Fibroblast of villous mesenchyme (primary cell): ENCODE measurements at regions not wholly inside any gene's neighbourhood (a gene's known extent, or its start where the extent isn't known, plus 50 kb on each side); places are given as distances from the start of the nearest gene placed in this dataset.

Experiments
- DNase-seq: peaks from one replicate; pipeline ENCODE4 v3.0.0-alpha.2; 2010; ENCODE audit warnings: low read depth
- H3K4me3 ChIP-seq: 2 replicates; pipeline ENCODE4 v1.5.1; 2011; ENCODE audit warnings: low read depth, mild to moderate bottlenecking, low read length
- CTCF ChIP-seq: IDR thresholded peaks from 2 replicates; pipeline ENCODE4 v1.5.1; 2012; ENCODE audit warnings: low read depth, mild to moderate bottlenecking, low read length; ENCODE audit not compliant: insufficient read depth

DNA sequence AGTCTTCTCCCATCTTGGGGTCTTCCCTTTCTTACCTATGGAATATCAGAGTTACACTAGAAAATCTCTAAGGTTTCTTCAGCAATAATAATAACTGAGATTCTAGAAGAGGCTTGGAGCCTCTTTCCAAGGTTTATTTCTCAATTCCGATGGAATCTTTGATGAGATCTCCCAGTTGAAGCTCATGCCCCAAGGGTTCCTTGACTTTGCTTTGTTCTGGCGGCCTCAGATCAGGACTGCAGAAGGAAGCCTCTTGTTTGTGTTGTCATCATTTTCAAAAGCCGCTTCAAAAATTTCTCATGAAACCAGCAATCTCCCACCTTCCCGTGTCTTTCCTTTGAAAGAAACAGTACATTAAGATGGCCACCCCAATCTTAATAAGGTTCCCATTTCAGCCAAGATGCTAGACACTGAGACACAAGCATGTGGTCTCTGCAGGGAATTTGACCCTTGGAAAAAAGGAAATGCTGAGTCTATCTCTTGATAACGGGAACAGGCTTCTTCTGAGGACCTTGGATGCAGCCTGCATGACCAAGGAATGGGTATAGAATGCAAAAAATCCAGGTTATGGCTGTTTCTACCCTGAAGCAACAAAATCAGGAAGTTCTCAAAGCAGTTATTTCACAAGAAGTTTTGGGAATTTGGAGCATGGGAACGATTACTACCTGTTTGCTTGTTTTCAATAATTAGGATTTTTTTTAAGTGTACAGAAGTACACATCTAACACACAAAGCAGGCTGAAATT is 141.6 kb downstream of the CD24 start:
- TF ChIP-seq CTCF: no peak
- no peak for DNase-seq
- no peak overlapping the region for H3K4me3 ChIP-seq

DNA sequence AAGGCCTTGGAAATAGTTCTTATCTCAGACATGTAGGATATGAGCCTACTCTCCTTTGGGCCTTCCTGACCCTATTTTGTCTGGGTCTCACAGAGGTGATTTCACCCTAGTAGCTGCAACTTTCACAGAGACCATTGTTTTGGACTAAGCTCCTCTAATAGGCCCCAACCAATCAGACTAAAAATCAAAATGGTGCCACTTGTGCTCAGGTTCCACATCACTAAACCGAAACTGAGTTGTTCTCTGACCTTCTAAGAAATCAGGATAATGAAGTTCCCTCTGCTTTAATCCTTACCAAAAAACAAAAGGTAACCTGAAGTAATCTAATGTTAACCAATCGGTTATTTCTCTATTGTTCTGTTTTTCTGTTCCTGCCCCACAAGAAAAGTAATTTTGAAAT is 143.6 kb downstream of the CD24 start:
- TF ChIP-seq CTCF: no peak
- no peak overlapping the region for H3K4me3 ChIP-seq
- DNase-seq: no peak

- DNase-seq: no peak
- no peak for TF ChIP-seq CTCF
- H3K4me3 ChIP-seq: no peak overlapping the region
These were observed 145.1 kb downstream of the CD24 start for GRCh38 chr6:106829451-106829850.

DNA sequence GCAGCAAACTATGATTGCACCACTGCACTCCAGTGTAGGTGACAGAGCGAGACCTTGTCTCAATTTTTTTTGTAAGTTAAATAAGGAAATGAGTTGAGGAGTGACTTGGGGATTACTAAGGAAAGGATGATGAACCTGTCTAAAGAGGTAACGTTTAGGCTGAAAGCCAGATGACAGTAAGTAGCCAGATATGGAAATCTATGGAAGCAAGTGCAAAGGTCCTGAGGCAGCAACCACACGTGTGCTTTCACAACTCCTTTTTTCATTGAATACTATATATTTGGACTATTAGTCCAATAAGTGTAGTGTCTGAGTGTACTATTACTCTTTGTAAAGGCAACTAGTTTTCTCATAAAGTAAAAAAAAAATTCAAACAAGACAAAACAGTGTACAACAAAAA is 147.4 kb downstream of the CD24 start:
- H3K4me3 ChIP-seq: no peak overlapping the region
- no peak for TF ChIP-seq CTCF
- DNase-seq: no peak

GRCh38 chr6:106825156-106825555 is 149.4 kb downstream of the CD24 start:
- no peak overlapping the region for H3K4me3 ChIP-seq
- no peak for TF ChIP-seq CTCF
- no peak for DNase-seq

GRCh38 chr6:106823732-106824351 is 150.7 kb downstream of the CD24 start:
- H3K4me3 ChIP-seq: no peak overlapping the region
- DNase-seq: no peak
- TF ChIP-seq CTCF: no peak
